Activated effector memory CD4-positive, alpha-beta T cell treated with Interleukin-2 at 50 U/mL for 16 hours (primary cell): ENCODE measurements at regions not wholly inside any gene's neighbourhood (a gene's known extent, or its start where the extent isn't known, plus 50 kb on each side); places are given as distances from the start of the nearest gene placed in this dataset.
"Not testable (repeated sequence)": the region's sequence is repeated elsewhere in the genome, so short reads cannot be mapped to it uniquely, and the experiment has no call there.

Experiments
- DNase-seq: peaks from one replicate; pipeline ENCODE4 v3.0.0-alpha.2; 2020

DNA sequence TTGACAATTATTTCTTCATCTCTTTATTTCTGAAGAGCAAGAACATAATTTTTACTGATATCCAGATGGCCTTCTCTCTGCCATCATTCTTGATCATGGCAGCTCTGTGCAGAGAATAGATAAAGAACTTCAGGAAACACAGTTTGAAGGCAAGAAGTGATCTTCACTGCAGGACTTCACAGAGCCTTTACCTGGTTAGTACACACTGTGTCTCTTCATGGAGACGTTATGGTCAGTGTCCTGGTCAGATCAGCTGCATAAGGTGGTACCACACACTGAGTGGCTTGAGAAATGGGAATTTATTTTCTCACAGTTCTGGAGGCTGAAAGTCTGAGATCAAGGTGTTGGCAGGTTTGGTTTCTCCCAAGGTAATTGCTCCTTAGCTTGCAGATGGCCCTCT lies 129.5 kb downstream of the UTP18 start:
- DNase-seq, result no peak

DNA sequence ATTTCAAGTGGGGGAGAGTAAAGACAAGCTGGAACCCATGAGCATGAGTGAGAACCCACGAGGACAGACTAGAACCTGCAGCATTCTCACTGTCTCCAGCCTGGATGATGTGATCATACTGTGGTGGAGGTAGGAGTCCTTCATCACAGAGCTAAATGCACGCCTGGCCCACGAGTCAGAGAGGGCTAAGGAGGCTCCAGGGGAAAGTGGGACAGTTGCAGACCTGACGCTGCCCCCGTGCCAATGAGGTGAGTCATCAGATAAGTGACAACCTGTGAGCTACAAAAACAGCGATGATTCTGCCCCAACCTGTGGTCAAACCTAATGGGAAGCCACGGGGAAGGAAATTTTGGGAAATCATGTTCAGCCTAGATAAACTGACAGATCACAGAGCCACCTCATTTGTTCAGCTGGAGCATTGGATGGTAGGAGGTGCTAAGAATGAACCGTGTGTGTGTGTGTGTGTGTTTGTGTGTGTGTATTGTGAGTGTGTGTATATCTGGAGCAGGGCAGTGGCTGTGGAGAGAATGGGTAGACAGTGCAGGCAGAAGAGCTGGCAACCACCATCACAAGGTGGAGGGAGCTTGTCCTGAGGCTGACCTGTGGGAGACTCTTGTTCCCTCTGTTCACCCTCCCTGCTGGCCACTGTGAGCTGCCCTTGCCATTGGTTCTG lies 131.8 kb downstream of the UTP18 start:
- DNase-seq, result no peak

DNA sequence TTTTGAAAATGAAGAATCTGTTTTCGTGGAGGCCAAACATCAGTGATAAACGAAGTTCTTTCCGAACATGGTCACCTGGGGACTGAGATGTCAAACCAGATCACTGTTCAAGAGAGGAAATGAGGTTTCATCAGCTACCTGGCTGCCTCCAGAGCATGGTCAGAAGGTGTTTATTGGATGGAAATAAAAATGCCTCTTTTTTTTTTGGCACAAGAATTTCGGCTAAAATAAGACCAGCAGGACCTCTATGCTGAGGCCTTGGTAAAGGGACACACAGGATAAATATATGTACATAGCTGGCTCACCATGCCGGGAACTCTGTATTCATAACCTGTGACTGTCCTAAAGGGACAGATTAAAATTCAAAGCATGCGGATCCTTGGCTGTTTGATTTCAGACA lies 135.3 kb downstream of the UTP18 start:
- DNase-seq, result no peak

DNA sequence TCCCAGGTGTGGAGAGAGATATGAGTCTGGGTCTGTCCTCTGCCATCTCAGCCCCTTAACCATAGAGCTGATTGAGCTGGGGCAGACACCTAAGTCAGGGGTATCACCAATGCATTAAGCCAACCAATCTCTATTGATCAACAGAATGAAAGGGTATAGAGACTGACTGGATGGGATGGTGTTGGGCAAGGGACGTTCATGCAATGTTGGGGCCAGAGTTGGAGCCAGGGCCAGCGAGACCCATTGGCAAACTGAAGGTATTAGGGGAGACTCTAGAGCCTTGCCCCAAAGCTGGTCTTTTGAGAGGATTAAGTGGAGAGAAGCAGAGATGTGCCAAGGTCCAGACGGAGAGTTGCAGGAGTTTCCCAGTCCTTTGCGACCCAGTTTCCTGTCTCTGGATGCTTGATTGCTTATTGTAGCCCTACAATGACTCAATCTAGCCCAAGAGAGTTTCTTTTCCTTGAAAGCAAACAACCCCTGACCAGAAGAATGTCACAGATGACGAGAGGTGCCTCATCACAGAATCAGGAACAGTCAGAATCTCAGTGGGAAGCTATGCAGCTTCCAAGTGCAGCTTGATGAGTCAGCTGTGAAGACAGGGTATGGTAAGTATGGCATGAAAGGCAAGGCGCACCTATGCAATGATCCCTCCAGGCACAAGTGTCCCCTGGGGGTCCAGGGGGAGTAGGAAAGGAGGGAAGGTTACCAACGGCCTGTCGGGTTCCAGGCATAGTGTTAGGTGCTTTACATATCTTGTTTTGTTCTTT lies 137.2 kb downstream of the UTP18 start:
- no peak for DNase-seq

DNA sequence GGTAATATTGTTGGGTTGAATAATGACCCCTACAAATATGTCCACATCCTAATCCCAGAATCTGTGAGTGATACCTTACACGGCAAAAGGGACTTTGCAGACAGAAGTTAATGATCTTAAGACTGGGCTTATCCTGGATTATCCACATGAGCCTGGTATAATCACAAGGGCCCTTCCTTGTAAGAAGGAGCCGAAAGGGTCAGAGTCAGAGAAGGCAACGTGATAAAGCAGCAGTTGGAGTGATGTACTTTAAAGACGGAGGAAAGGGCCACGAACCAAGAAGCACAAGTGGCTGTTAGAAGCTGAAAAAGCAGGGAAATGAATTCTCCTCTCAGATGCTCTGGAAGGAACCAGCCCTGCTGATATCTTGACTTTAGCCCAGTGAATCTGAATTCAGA lies 137.8 kb downstream of the UTP18 start:
- DNase-seq, result no peak

DNA sequence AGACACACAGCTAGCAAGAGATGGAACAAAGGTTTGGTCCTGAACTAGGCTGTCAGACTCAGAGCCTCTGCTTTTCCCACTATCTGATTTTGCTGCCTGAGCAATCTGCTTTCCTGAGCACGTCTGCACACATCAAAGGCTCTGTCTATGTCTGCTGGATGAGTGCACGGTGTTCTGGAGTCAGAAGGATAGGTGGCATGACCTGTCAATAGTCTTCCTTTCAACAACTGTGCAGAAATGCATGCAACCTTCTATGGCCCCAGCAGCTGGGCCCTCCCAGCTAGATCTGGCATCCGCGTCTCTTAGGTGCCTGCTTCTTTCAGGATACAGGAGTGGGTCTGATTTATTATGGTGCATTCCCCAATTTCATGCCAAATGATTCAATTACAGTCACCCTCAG lies 138.3 kb downstream of the UTP18 start:
- DNase-seq, result no peak

DNA sequence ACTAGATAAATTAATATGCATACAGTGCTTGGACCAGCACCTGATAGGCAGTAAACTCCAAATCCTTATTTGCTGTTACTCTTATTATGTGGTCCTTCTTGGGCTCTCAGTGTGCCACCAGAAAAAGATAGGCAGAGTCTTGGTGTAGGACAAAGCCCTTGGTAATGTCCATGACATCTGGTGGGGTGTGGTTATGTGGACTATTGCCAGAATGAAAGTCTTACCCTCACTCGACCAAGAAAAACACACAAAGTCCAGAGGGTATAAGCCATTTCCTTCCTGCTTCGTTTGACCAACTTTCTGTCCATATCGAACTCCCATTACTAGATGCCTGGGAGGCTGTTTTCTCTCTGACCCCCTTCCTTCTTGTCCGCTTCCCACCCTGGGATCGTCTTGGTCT lies 140.9 kb downstream of the UTP18 start:
- no peak for DNase-seq

DNA sequence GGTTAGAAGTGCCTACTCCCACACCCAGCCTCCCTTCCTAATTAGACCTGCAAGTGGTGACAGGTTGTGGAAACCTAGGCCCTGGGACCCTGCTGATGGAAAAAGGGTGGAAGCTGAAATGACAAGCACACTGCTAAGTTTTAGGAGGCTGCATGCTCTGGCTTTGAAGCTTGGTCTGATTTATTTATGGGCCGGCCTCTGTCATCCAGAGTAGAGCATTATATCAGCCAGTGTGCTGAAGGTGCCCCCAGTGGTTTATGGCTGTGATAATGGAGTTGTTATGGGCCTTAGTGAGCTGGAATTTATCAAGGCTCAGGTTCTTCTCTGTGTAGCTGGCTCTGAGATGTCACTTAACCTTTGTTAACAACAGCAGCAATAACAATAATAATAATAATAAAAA lies 142.6 kb downstream of the UTP18 start:
- no peak for DNase-seq

DNA sequence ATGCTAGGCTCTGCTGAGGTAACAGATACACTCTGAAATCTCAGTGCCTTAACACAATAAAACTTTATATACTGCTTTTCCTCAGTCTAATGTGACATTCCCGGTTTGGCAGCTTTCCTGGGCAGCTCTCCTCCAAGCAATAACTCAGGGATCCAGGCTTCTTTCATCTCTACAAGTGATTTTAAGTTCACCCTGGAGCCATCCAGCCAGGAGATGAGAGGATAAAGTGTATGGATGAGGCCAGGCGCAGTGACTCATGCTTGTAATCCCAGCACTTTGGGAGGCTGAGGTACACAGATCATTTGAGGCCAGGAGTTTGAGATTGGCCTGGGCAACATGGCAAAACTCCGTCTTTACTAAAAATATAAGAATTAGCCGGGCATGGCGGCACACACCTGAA lies 147.2 kb downstream of the UTP18 start:
- no peak for DNase-seq

DNA sequence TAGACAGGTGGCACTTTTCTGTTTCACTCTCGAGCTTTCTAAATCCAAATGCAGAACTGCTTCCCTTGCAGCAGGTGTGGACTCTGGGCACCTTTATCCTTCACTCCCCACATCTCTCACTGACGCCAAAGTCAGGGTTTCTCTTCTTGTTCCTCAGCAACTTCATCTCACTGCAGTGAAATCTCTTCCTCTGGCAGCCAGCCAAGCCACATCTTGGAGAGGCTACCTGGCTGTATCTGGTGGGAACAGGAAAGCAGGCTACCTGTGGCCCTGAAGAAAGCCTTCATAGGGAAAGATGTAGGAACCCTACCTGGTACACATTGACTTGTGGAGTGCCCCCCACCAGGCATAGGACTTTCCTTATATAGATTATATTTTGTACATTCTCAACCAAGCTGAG lies 159.1 kb downstream of the UTP18 start:
- DNase-seq, result no peak

DNA sequence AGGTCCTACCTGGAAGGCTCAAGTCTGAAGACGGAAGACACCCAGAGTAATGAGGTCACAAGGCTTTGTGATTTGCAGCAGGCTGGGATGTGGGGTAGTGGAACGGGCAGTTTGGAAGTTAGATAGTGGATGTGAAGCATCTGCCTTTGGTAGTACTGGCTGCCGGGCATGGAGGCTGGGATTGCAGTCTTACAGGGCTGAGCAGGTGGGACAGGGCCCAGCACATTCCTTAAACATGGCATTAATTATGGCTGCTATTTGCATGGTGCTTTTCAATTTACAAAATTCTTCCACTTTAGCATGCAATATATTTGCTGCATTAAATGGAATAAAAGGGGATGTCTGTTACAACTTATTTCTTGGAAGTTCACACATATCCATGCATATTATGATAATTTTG lies 161.2 kb downstream of the UTP18 start:
- DNase-seq, result no peak

DNA sequence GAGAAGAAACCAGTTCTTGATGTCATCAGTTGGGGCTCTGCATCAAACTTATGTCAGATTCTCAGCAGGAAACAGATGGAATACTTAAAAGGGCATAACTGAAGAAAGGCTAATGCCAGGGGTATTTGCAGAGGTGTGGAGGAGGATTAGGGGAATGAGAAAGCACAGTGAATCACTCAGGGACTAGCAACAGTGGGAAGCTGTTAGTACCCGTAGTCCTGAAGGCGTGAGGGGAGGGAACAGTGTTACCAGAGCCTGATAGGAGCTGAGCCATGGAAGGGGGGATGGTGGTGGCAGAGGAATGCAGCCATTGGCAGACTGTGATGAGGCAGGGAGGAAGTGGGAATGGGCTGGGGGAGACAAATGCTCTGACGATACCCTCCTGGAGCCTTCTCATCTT lies 162.3 kb downstream of the UTP18 start:
- DNase-seq, result no peak

DNA sequence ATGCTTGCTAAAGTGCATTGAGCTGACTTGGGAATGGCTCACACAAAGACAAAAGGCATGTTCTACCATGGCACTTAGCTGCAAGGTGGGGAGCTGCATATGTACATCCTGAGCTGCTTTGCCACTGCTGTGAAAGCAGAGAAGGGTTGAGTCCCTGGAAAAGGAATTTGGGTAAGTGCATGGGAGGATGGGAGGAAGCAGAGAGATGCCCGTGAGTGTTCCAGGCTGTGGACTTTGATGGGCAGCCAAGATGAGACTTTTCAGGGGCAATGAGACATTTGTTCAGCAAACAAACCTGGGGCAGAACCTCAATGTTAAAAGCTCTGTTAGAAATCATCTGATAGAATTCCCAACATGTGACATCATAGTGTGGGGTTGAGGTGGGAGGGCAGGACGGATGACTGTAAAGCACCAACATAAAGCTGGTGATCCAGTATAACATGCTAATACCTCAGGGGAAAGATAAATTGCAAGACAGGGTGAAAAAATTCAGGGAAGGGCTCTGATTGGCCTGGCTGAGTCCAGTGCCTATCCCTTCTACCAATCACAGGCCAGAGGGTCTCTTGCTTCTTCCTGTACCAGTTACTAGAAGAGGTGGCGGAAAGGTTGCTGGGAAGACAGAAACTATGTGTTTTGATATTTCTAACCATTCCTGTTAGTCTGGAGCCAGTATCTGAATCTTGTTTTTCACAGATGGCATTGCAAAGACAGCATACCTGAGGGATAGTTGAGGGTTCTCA lies 163.2 kb downstream of the UTP18 start:
- DNase-seq, result no peak

DNA sequence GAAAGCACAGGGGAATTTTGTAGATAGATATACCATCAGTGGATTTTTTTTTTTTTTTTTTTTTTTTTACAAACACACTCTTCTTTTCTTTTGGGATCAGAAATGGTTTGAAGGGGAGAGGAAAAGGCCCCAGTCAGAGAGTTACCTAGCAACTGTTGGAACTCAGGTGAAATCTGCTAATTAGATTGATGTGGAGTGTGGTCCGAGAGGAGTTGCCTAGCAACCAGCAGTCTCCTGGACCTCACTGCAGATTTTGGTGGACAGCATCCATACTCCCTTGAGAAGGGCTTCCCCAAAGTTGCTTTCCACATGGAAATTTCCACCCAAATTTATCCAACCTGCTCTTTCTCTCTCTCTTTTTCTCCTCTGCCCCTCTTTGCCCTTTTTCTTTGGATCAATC lies 165.4 kb downstream of the UTP18 start:
- DNase-seq, result no peak

DNA sequence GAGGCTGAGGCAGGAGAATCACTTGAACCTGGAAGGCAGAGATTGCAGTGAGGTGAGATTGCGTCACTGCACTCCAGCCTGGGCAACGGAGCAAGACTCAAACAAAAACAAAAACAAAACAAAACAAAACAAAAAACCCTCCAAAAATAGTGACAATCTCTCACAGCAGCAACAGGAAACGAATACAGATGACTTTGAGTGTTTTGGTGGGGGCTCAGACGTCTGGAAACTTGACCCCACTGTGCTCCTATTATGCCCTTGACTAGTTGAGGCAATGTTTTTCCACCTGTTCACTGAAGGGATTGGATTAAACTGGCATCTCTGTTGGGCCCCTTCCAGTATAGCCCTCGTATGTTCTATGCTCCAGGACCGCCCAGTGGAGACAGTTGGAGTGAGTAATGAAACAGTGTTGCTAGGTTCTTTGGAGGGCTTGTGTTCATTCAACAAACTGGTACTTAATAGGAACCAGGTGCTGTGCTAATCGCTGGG lies 167.0 kb downstream of the UTP18 start:
- no peak for DNase-seq

DNA sequence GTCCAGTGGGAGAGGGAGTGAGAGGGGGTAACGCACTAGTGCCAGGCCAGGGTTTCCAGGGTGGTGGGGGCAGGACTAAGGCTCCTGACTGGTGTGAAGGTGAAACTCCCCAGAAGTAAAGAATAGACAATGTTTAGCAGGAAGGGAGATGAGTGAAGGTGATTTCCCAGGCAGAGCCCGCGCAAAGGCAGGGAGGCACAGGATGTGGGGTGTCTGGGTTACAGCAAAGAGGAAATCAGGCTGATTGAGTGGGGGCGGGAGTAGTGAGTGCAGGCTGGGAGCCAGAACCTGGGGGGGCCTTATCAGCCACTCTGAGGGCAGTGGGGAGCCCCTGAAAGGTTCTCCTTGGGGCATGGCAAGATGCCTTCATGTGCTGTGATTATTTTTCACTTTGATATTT lies 167.5 kb downstream of the UTP18 start:
- peak; percentile 51 for DNase-seq

DNA sequence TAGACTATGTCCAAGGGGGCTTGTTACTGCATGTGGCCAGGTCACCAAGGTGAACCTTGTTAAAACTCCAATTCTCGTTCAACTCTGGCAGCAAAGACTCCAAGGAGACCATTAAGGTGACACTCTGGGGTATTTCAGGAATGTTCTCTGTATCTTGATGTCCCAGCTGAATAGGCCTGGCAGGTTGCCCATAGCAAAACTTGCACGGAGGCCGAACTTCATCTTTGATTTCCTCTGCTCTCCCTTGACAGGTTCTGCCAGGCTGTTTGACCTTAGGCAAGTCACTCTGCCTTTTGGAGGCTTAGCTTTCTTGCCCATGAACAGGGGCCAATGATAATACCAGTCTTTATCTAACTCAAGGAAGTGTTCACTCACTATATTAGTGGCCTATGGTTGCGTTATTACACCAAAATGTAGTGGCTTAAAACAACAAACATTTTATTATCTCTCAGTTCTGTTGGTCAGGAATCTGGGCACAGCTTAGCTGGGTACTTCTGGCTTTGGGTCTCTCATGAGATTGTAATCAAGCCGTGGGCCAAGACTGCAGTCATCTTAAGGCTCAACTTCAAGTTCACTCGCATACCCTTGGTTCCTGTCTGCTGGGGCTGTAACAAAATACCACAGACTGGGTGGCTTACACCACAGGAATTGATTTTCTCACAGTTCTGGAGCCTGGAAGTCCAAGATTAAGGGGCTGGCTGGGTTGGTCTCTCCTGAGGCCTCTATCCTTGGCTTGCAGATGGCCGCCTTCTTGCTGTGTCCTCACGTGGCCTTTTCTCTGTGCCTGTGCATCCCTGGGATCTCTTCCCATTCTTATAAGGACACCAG lies 168.5 kb downstream of the UTP18 start:
- no peak for DNase-seq

DNA sequence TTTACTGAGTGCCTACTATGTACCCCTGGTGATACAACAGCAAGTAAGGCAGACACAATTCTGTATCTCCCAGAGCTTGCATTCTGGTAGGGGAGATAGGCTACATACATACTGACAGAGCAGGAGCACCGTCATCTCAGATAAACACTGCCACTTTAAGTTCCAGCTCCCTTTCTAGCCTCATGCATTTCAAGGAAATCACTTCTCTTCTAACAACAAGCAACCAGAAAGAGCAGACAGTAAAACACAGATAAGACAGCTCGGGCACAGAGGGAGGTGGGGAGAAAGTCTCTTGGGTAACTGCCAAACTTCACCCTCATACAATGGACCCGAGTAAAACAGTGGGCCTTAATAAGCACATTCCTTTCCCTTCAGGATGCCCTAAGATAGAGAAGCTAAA lies 169.6 kb downstream of the UTP18 start:
- not testable (repeated sequence) for DNase-seq

DNA sequence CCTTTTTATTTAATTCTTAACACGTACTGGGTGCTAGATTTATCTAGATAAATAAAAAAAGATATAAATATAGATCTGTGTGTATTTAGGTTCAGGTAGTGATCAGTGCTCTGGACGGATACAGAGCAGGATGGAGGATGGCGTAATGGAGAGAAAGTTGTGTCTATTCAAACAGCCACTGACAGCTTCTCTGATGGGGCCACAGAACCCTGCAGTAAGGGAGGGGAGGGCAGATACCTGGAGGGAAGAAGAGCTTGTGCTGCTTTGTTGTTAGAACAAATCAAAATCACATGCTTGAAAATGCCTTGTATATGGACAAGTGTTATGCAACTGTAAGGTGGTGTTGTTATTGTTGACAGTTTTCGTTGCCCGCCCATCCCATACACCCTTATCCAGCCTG lies 170.2 kb downstream of the UTP18 start:
- DNase-seq, result no peak

DNA sequence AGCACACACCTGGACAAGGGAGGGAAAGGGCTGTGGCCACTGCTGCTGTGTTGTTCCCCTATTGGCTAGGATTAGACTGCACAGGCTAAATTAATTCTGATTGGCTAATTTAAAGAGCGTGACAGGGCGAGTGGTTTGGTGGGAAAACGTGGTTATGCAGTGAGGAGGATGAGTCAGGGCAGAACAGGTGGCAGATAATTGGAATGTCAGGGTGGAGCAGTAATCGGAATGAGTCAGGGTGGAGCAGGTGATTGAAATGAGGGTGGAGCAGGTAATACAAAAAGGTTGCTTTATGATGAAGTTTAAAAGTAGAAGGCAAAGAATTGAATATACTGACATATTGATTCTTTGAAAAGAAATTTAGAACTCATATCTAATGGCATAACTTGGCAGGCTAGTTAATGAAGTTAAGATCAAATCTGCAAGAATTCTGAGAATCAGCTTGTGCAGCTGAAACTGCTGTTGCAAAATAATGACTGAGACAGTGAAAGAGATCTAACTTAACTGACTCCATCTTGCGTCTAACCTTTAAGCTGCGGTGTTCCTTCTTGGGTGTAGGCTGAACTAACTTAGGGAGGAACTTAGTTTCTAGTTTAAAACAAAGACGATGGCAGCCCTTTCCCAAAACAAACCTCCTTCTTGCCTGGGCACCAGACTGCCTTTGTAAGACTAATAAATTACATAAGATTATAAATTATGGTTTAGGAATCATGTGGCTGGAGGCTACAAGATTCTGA lies 174.3 kb downstream of the UTP18 start:
- DNase-seq, result no peak

DNA sequence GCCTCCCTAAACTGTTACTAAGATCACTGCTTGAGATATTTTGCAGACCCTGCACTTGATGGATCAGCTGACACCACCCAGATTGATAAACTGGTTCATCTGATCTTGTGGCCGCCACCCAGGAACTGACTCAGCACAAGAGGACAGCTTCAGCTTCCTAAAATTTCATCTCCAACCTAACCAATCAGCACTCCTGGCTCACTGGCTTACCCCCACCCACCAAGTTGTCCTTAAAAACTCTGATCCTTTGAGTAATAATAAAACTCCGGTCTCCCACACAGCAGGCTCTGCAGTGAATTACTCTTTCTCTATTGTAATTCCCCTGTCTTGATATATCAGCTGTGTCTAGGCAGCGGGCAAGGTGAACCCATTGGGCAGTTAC lies 174.8 kb downstream of the UTP18 start:
- no peak for DNase-seq

DNA sequence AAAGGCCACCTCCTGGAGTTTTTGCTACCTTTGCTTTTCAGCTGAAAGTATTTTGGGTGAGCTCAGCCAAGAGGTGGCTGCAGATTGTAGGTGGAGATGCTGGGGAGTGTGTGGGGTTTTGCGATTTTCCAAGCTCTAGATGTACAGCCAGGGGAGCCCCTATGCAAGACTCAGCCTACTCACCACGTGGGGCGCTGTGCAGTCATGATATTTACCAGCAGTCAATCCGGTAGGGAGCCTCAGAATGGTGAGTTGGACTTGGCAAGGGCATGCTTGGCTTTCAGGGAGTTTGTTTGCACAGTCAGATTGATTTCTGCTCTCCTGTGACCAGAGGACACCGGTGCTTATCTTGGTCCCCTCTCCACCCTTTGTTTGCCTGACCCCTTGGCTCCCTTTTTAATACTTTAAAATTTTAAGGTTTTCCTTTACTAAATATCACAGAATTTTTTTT lies 175.3 kb downstream of the UTP18 start:
- DNase-seq, result peak; percentile 51
